GM12874 (cell line): ENCODE measurements at regions not wholly inside any gene's neighbourhood (a gene's known extent, or its start where the extent isn't known, plus 50 kb on each side); places are given as distances from the start of the nearest gene placed in this dataset.

ENCODE experiments used
- CTCF ChIP-seq: IDR thresholded peaks from 2 replicates; pipeline ENCODE4 v1.5.1; 2011; ENCODE audit warnings: low read depth, mild to moderate bottlenecking, control low read depth, low read length, moderate library complexity; ENCODE audit not compliant: insufficient read depth

- no peak for TF ChIP-seq CTCF
Observed at GRCh38 chrY:7419165-7419564, 507.6 kb upstream of the AMELY start.

GRCh38 chrY:7417946-7418345, 506.4 kb upstream of the AMELY start:
- no peak for TF ChIP-seq CTCF

GRCh38 chrY:7416406-7416805, 504.9 kb upstream of the AMELY start:
- TF ChIP-seq CTCF: no peak

GRCh38 chrY:7415157-7415633, 503.6 kb upstream of the AMELY start:
- TF ChIP-seq CTCF: no peak

GRCh38 chrY:7390056-7390455, 478.5 kb upstream of the AMELY start:
- no peak for TF ChIP-seq CTCF

- no peak for TF ChIP-seq CTCF
Observed at GRCh38 chrY:7382988-7383387, 471.4 kb upstream of the AMELY start.

GRCh38 chrY:7377091-7377490, 465.5 kb upstream of the AMELY start:
- no peak for TF ChIP-seq CTCF

GRCh38 chrY:7359520-7359919, 448.0 kb upstream of the AMELY start:
- TF ChIP-seq CTCF: no peak
